HG02763 (cell line): ENCODE measurements at regions not wholly inside any gene's neighbourhood (a gene's known extent, or its start where the extent isn't known, plus 50 kb on each side); places are given as distances from the start of the nearest gene placed in this dataset.

Source experiments
- ATAC-seq: cut with Tn5 transposase; IDR thresholded peaks from one replicate; pipeline ENCODE4 v1.9.1; 2021; ENCODE audit warnings: mild to moderate bottlenecking, moderate library complexity; ENCODE audit not compliant: unreplicated experiment

DNA sequence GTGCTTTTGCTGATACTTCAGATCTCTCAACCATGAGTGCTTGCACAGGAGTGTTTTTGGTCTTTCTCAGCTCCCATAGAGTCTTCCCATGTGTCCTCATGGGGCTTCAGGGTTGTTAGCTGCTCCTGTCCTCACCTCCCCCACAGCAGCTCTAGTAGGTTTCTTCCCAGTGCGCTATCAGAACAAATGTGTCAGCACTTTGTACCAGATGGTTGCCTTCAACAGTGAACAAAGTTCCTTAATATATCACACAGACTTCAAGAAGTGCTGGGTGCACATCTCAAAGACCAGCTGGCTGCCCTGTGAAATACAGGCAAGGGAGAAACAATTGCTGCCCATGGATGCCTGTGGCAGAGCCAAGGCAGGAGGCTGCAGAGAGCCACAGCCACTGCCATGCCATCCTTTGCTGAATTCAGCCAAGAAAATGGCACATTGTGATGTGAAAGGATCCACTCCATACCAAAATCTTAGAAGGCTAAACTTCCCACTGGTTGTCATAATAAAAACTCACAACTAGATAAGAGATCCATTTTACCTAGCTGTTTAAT lies 471.3 kb downstream of the C6orf118 start:
- no peak for ATAC-seq

DNA sequence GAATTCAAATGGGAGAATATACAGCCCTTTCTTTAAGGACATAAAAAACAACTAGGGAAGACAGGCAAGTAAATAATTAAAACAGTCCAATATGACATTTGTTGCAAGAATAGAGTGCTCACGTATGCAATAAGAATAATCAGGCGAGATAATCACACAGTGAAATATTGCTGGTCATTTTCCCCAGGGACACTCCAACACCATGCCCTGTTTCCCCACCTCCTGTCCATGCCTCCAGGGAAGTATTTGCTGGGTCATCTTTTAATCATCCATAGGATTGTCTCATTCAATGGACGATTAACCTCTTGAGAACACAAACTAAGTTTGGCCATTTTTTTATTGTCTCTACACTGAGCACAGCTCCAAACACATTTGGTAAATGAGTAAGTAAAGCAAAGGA lies 472.9 kb downstream of the C6orf118 start:
- ATAC-seq, result no peak

DNA sequence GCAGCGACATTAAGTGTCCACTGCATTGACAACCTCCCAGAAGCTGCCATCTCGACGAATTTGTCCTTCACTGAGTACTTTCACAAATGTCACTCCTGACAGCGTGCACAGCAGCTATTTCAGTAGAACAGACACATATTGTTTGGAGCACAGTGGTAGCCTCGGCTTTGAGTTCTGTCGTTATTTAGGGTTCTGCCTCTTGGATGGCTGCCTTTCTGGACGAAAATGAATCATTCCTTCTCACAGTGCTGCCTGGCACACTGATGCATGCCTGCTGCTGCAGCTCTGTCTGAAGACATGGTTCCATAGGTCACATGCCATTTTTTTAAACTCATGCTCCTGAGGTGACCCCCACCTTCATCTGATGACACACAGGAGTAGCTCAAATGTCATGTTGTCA lies 477.0 kb downstream of the C6orf118 start:
- ATAC-seq, result no peak

DNA sequence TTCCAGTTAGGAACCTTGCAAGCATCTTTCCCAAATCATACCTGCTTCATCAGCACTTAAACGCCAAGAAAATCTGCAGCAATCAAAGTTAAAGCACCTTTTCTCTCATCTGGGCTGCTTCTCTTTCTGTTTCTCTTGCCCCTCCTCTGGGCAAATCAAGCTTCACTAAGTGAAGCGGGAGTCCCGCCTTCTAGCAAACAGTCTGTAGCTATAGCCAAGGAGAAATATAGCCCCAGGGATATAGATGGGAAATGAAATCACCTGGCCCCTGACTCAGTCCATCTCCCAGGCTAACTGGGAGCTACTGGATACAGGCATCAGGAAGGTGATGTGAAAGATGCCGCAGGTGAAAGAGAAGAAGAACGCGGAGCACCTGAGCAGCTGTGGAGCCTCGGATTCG lies 481.9 kb downstream of the C6orf118 start:
- ATAC-seq, result no peak

DNA sequence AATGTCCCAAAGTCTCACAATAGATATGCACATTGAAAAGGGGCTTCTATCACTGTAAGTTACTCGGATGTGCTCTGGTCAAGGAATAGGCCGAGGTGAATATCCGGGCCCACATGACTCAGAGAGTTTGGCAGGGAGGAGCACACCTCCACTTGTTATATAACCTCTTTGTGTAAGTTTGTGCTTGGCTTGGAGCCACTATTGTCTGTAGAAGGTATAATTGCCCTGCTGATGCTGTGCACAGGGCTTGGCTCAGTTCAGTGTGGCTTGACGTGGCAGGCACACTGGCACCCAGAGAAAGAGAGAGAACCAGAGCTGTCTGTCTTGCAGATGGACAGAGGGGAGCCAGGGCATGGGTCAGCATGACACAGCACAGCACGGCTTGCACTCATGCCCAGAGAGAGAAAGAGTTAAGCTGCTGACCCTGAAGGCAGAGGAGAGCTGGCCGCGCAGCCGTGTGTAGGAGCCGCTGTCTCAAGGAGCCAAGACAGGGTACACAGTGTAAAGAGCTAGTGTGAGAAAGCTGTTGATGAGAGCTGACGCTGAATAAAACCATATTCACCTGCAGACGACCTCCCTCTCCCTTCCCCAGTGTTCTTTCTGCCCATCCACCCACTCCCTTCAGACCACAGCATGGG lies 482.5 kb downstream of the C6orf118 start:
- no peak for ATAC-seq

DNA sequence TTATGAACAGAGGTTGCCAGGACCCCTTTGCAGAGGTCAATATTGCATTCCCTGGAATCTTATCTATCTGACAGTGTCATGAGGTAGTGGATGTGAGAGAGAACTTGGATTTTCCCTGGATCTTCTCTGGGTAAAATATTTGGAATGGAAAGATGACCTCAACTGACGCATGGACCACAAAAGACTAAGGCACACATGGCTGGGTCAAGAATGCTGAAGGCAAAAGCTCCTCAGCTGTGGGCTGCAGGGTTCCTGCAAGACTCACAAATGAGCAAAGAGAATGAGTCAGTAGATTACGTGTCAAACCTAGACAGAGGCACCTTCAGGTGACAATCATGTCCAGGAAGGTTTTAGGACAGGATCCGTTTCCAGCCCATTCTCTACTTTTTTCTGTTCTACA lies 484.0 kb downstream of the C6orf118 start:
- ATAC-seq, result no peak

DNA sequence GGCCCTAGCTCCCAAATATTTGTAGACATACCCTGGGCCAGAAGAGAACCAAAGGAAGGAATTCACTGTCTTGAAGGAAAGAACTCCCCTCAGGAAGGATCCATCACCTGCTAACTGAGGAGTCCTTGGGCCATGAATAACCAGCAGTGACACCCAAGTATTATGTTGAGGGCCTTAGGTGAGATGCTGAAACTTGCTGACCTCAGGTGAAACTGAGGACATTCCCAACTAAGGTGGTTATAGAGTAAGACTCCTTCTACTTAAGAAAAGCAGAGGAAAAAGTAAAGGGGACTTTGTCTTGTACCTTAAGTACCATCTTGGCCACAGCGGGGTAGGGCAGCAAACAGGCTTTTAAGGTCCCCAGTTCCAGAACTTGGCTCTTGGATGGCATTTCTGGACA lies 491.7 kb downstream of the C6orf118 start:
- ATAC-seq, result no peak

DNA sequence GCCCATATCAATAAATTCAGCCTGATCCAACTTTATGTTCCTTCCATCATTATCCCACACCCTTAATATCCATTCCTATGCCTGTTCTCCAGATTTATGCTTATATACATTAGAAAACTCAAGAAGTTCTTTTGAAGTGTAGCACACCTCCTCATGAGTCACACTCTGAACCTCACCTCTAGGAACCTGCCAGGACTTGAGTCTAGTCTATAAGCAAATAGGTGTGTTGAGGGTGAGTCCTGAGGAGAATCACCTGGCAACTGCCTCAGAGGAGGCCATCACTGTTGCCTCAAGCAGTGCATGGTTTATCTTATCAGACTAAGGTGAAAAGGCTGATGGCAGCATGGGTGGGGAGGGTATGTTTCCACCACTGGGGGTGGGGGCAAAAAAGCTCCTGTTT lies 496.7 kb downstream of the C6orf118 start:
- ATAC-seq, result no peak

DNA sequence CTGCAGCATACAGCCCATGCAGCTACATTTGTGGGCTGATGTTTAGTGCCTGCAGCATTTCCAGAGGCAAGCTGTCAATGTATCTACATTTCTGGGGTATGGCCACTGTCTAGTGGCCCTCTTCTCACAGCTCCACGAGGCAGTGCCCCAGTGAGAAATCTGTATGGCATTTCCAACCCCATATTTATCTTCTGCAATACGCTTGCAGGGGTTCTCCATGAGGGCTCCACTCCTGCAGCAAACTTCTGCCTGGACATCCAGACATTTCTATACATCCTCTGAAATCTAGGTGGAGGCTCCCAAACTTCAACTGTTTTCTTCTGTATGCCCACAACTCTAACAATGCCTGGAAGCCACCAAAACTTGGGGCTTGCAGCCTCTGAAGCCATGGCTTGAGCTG lies 502.3 kb downstream of the C6orf118 start:
- no peak for ATAC-seq

DNA sequence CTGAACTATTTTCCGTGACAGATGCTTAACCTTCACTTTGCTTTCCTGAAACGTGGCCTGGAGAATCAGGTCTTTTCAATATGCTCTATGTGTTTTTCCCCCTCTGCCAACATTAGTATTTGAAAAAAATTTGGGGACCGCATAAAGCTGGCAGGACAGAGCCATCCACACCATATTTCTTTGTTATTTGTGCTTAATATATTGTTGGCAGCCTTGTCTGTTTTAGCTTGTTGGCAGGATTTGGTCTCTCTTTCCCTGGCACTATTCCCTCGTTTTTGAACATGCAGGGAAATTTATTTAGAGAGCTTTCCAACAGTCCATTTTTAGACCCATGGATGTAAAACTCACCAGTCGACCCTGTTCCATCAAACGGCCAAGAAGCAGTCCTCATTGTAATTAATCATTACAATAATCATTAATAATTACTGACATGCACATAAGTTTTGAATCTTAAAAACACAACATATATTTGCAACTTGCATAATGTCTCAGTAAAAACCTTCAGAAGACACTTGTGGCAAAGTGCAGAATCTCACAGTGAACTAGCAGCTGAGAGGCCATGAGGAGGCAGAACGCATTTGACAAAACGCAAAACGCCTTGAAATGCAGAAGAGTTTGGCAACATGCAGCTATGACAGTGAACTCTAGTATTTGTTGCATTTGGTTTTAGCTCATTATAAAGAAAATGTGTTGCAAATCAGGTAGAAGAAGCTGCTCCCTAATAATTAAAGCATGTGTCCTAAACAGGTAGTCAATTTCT lies 514.2 kb downstream of the C6orf118 start:
- no peak for ATAC-seq

DNA sequence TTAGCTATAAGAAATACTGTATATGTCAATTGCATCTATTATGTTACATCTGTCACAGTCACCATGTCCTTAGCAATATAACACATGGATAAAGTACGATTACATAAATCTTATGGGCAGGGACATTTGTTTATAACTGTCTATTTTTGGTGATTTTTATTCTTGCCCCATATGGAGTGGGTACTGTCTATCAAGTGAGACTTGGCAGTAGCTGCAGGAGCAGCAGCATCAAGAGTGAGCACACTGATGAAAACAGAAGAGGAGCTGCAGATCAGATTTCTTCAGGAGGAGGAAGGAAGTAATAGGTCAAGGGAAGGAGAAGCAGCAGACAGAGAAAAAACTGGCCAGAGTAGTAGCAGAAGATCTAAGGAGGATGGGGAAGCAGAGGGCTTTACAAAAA lies 516.7 kb downstream of the C6orf118 start:
- no peak for ATAC-seq

DNA sequence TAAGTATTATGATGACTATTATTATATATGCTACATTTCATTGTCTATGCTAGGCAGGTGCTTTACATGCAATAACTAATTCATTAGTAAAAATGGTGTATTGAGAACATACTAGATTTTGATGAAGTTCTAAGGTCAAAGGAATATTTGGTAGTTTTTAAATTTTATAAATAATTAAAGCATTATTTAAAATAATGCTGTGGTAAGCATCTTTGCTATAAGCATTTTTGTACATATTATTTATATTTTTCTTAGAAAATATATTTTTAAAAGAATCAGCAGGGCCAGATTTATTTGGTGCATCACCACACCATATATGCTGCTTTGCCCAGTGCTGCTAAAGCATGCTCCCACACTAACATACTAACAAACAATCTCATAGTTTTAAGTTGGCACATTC lies 517.9 kb downstream of the C6orf118 start:
- no peak for ATAC-seq

DNA sequence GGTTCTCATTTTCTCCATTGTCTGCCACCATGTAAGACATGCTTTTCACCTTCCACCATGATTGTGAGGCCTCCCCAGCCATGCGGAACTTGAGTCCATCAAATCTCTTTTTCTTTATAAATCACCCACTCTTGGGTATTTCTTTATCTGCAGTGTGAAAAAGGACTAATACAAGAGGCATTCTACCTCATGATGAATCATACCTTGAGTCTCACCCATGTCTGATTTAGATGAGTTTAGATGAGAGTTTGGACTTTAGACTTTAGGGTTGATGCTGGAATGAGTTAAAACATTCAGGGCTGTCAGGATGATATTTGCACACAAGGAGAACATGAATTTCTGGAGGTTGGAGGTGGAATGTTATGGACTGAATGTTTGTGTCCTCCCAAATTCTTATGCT lies 545.6 kb downstream of the C6orf118 start:
- no peak for ATAC-seq

DNA sequence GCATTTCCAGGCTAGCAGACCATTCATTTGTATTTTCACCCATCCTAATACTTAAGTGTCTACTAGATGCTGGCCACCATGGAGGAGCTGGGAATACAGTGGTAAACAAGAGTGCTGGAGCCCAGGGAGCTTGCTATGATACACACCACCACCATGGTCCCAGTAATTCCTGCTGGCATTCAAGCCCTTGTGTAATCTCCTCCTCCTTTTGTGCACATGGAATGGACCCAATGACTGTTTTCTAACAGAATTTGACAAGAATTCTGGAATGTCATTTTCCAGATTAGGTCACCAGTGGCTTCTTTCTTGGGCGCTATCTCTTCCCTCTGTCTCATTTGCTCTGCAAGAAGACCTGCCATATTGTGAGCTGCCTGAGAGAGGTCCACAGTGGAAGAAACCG lies 552.0 kb downstream of the C6orf118 start:
- ATAC-seq, result no peak

DNA sequence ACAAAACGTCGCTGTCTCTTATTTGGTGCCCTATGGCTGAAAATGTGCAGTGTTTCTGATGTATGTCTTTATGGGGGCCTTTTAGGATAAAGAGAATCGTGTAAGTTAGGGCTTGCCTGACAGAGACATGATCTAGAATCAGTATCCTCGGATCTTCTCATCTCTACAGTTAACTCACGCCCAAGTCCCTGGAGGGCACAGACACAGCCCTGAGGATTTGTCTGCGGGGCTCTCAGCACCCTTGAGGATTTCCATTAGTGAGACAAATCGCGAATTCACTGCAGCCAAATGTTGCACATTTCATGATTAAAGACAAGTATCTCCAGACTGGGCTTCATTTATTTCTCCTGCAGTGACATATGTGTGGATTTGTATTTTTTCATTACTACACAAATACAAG lies 552.7 kb downstream of the C6orf118 start:
- ATAC-seq, result no peak

DNA sequence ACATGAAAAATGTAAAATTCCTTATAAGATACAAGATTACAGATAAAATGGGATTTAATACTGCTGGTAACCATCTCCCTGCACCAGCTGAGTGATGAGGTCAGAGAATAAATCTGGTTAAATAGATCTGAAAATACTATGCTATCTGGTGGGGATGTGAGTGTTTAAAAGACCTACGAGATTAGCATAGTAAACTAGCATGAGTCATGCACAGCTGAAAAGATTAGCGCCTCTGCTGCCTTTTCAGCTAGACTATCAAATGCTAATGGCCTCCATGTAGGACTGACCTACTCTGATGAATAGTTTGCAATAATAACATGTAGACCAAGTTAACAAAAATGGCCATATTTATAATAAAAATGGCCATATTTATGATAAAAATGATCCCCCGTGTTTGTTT lies 553.3 kb downstream of the C6orf118 start:
- ATAC-seq, result no peak

DNA sequence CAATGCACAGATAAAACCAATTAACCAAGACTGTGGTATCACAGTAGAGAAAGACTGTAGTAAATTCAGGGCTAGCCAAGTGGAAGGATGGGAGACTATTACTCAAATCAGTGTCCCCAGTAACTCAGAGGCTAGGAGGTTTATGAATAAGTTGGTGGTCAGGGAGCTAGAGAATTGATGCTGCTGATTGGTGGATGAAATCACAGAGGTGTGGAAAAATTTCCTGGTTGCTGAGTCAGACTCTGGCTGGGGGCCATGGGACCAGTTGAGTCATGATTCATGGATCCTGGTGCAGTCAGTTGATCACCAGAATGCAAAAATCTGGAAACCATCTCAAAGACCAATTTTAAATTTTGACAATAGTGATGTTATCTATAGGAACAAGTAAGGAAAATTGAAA lies 555.9 kb downstream of the C6orf118 start:
- ATAC-seq, result no peak

DNA sequence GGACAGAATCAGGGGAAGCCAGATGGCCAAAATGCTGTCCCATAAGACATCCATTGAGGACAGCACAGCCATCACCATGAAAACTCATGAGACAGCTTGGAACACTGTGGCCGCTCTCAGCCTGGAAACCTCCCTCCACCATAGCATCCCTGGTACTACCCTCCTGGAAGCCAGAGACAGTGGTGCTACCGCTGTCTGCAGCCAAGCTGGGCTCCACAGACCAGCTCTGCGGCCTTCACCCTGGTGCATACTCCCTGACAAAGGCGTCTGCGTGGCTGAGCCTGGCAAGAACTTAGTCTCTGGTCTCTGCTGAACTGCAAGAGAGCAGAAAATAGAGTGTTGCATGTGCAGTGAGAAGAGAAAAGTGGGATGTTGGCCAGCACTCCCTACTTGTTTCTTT lies 558.0 kb downstream of the C6orf118 start:
- ATAC-seq, result no peak

DNA sequence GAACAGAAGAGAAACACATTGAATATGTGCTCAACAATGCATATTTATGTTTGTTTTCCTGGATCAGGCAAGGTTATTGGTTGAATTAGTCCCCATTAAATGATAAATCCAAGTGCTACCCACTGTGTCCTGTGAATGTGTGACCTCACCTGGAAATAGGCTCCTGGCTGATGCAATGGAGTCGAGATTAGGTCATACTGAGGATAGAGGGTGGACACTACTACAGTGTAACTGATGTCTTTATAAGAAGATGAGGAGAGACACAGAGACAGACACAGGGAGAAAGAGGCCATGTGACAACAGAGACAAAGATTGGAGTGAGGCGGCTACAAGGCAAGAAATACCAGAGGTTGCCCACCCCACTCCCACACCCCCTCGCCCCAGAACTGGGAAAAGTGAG lies 559.3 kb downstream of the C6orf118 start:
- no peak for ATAC-seq

DNA sequence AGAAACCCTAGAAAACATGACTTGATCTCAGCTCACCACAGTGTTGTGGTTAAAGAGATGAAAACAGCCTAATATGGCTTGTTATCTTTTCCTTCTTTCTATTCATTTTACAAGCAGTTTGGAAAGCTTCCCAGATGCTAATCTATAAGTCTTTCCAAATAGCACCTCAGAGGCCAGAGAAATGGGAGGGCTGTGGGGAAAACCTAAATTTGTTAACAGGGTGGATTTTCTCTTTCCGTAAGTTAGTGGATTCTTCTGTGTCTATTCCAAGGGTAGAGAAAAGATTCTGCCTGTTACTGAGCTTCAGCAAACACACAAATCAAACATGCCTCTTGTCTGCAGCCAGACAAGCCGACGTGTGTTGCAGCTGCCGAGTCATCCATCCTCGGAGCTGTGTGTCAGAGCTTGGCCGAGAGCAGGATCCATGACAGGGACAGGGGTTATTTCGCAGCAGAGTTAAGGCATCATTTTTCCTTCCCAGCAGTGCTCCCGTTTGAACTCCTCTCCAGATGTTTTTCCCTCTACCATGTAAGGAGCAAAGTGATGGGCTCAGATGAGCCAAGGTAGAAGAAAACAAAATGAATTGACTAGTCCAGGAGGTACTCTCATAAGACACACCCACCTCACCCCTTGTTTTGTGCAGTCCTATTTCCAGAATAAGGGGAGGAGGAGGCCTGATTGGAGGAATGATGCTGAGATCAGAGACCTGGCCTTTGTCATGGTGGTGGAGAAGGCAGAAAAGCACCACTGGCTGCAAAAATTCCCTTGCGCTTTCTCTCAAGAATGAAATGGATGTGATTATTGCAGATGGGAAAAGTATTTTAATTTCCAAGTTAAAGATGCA lies 560.0 kb downstream of the C6orf118 start:
- no peak for ATAC-seq

DNA sequence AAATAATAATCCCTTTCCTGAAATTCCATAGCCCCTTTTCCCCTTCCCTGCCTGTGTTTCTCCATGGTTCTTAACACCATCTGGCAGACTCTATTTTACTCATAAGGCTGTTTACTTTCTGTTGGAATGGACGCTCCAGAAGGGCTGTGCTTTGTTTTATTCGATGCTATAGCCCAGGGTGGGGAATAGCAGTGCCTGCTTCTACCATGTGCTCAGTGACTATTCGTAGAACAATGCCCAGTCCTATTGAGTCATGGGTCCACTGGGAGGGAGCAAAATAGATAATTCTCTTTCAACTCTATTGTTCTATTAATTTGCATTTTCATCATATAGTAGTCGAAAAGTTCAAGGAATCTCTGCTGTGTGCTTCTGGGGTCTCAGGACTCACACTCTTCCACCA lies 565.1 kb downstream of the C6orf118 start:
- ATAC-seq, result no peak
